Nephron (organoid): ENCODE measurements at regions not wholly inside any gene's neighbourhood (a gene's known extent, or its start where the extent isn't known, plus 50 kb on each side); places are given as distances from the start of the nearest gene placed in this dataset.
"Not testable (repeated sequence)": the region's sequence is repeated elsewhere in the genome, so short reads cannot be mapped to it uniquely, and the experiment has no call there.

ENCODE experiments used
- H3K27ac Mint-ChIP-seq, 3 experiments: 2 replicates each; pipeline ENCODE4 v1.8.0; 2020; ENCODE audit warnings: mixed read lengths in 3 of 3, mild to moderate bottlenecking in 2 of 3, moderate library complexity in 1 of 3
- H3K27me3 Mint-ChIP-seq: 2 replicates; pipeline ENCODE4 v1.8.0; 2021; ENCODE audit warnings: low read depth, mild to moderate bottlenecking, moderate library complexity, mixed read lengths
- H3K36me3 Mint-ChIP-seq: 2 replicates; pipeline ENCODE4 v1.8.0; 2020; ENCODE audit warnings: low read depth, mixed read lengths
- H3K4me1 Mint-ChIP-seq: 2 replicates; pipeline ENCODE4 v1.8.0; 2020; ENCODE audit warnings: mixed read lengths
- H3K4me3 Mint-ChIP-seq, 3 experiments: 2 replicates each; pipeline ENCODE4 v1.8.0; 2020; ENCODE audit warnings: mild to moderate bottlenecking in 3 of 3, mixed read lengths in 3 of 3, moderate library complexity in 2 of 3
- H3K9me3 Mint-ChIP-seq: 2 replicates; pipeline ENCODE4 v1.8.0; 2020; ENCODE audit warnings: mixed read lengths
- TF ChIP-seq, protein P1 (sequence below), 3 experiments: fragments of 200-600 bp; sonication (generic); IDR thresholded peaks; one replicate each; pipeline ENCODE4 v1.5.0; 2021; ENCODE audit warnings: antibody characterized with exemption in 3 of 3; ENCODE audit not compliant: unreplicated experiment in 3 of 3

DNA sequence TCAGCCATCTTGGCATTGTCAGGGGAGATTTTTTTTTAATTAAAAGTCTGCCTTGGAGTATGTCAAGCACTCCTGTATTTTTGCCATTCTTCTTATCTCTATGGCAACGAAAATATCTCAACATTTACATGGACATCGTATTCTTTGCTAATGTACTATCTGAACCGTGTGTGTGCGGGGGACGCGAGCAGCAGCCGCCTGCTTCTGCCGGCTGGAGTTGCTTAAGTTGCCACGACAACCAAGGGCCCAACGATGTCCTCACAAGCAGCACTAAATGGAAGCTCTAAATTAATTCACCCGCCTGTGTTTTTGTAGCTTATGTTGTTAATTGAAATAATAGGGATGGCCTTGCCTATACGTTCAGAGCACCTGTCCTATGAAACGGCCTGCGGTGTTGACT is 309.5 kb downstream of the TEX29 start:
- H3K27me3 Mint-ChIP-seq: peaks cover 30% of the 10 kb centered on the region
- H3K9me3 Mint-ChIP-seq: peaks cover 2% of the 10 kb centered on the region
- H3K4me3 Mint-ChIP-seq: no peak overlapping the region
- no peak overlapping the region for H3K27ac Mint-ChIP-seq
- TF ChIP-seq, protein P1, sequence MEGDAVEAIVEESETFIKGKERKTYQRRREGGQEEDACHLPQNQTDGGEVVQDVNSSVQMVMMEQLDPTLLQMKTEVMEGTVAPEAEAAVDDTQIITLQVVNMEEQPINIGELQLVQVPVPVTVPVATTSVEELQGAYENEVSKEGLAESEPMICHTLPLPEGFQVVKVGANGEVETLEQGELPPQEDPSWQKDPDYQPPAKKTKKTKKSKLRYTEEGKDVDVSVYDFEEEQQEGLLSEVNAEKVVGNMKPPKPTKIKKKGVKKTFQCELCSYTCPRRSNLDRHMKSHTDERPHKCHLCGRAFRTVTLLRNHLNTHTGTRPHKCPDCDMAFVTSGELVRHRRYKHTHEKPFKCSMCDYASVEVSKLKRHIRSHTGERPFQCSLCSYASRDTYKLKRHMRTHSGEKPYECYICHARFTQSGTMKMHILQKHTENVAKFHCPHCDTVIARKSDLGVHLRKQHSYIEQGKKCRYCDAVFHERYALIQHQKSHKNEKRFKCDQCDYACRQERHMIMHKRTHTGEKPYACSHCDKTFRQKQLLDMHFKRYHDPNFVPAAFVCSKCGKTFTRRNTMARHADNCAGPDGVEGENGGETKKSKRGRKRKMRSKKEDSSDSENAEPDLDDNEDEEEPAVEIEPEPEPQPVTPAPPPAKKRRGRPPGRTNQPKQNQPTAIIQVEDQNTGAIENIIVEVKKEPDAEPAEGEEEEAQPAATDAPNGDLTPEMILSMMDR (IDR thresholded peaks at IDR 0.05; ENCODE audit: unreplicated experiment in 3 of 3): no peak
- no peaks in the 10 kb centered on the region for H3K36me3 Mint-ChIP-seq
- no peaks in the 10 kb centered on the region for H3K4me1 Mint-ChIP-seq

GRCh38 chr13:111630406-111630805 is 310.0 kb downstream of the TEX29 start:
- Mint-ChIP-seq H3K27ac (no peak overlapping the region), H3K4me1 (no peaks in the 10 kb centered on the region), H3K27me3 (peaks cover 26% of the 10 kb centered on the region), H3K4me3 (no peak overlapping the region), H3K36me3 (no peaks in the 10 kb centered on the region), H3K9me3 (peaks cover 2% of the 10 kb centered on the region)
- TF ChIP-seq, protein P1 (IDR thresholded peaks at IDR 0.05; ENCODE audit: unreplicated experiment in 3 of 3): no peak

DNA sequence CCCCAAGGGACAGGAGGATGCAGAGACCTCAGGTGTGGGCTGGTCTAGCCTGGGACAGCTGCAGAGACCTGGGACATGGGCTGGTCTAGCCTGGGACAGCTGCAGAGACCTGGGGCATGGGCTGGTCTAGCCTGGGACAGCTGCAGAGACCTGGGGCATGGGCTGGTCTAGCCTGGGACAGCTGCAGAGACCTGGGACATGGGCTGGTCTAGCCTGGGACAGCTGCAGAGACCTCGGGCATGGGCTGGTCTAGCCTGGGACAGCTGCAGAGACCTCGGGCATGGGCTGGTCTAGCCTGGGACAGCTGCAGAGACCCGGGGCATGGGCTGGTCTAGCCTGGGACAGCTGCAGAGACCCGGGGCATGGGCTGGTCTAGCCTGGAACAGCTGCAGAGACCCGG is 310.8 kb downstream of the TEX29 start:
- H3K9me3 Mint-ChIP-seq, H3K4me1 Mint-ChIP-seq, H3K27ac Mint-ChIP-seq, H3K4me3 Mint-ChIP-seq, H3K36me3 Mint-ChIP-seq: not testable (repeated sequence)
- H3K27me3 Mint-ChIP-seq: peaks cover 24% of the 10 kb centered on the region

DNA sequence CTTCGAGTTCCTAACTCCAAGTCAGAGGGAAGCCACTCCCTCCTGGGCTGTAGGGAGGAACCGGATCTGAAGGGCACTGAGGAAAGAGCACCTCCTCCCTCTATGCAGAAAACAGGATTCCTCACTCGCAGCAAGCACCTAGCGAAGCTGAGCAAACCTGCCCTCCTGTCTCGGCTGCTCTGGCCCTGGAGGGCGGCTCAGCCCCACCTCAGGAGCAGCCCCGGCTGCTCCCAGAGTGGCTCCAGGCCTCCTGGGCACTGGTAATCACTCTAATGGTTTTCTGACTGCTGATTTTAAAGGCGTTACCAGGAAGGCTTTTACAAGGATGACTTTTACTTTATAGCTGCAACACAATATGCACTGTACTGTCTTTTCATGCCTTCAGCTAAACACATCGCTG is 312.5 kb downstream of the TEX29 start:
- H3K36me3 Mint-ChIP-seq: no peaks in the 10 kb centered on the region
- H3K27me3 Mint-ChIP-seq: peaks cover 22% of the 10 kb centered on the region
- H3K9me3 Mint-ChIP-seq: no peaks in the 10 kb centered on the region
- H3K27ac Mint-ChIP-seq: no peak overlapping the region
- TF ChIP-seq, protein P1 (IDR thresholded peaks at IDR 0.05; ENCODE audit: unreplicated experiment in 3 of 3): no peak
- no peak overlapping the region for H3K4me3 Mint-ChIP-seq
- no peaks in the 10 kb centered on the region for H3K4me1 Mint-ChIP-seq

DNA sequence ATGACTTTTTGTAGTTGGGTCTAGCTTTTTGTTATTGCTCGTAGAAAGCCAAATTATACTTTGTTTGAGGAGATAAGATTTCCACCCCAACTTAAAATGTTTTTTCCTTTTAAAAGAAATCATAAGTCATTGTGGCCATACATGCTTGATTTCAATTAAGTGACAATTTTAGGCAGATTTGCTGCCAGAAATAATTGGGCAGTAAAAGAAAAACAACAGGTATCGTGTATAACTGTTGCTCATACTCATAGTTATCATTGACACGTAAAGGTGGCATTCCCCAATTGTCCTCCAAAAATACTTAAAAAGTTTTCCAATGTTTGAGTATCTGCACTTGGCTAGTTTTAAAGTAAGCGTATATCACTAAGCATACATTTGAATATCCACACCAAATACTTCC is 313.0 kb downstream of the TEX29 start:
- Mint-ChIP-seq H3K27me3 (peaks cover 19% of the 10 kb centered on the region), H3K27ac (no peak overlapping the region), H3K36me3 (no peaks in the 10 kb centered on the region)

GRCh38 chr13:111634410-111634809 is 314.0 kb downstream of the TEX29 start:
- Mint-ChIP-seq H3K9me3 (no peaks in the 10 kb centered on the region), H3K4me1 (no peaks in the 10 kb centered on the region), H3K4me3 (no peak overlapping the region), H3K36me3 (no peaks in the 10 kb centered on the region), H3K27me3 (peaks cover 19% of the 10 kb centered on the region), H3K27ac (no peak overlapping the region)
- TF ChIP-seq, protein P1 (IDR thresholded peaks at IDR 0.05; ENCODE audit: unreplicated experiment in 3 of 3): no peak

More for the DNA sequence above, 313.0 kb downstream of the TEX29 start:
- H3K9me3 Mint-ChIP-seq: no peaks in the 10 kb centered on the region
- H3K4me3 Mint-ChIP-seq: no peak overlapping the region
- TF ChIP-seq, protein P1 (IDR thresholded peaks at IDR 0.05; ENCODE audit: unreplicated experiment in 3 of 3): no peak
- no peaks in the 10 kb centered on the region for H3K4me1 Mint-ChIP-seq
